CD4-positive, CD25-positive, alpha-beta regulatory T cell (primary cell): ENCODE measurements at regions not wholly inside any gene's neighbourhood (a gene's known extent, or its start where the extent isn't known, plus 50 kb on each side); places are given as distances from the start of the nearest gene placed in this dataset.

Source experiments
- ATAC-seq, 2 donors: fragments of 150-1000 bp; cut with Tn5 transposase; one replicate each; pipeline ENCODE4 v1.10.0; 2021; ENCODE audit warnings: low read depth in 2 of 2, moderate number of reproducible peaks in 2 of 2, moderate library complexity in 1 of 2
- DNase-seq, 3 donors: peaks; one replicate each; pipeline versions ENCODE4 v3.0.0 to v3.0.0-alpha.2; 2012 to 2022; ENCODE audit warnings: mixed read lengths in 1 of 3
- H3K27ac ChIP-seq: one replicate; pipeline ENCODE4 v1.7.0; 2013; ENCODE audit warnings: mild to moderate bottlenecking, low read length; ENCODE audit not compliant: insufficient read depth, poor library complexity, severe bottlenecking
- H3K27me3 ChIP-seq: one replicate; pipeline ENCODE4 v1.7.0; 2013; ENCODE audit warnings: low read length; ENCODE audit not compliant: control insufficient read depth, insufficient read depth
- H3K36me3 ChIP-seq: one replicate; pipeline ENCODE4 v1.7.0; 2013; ENCODE audit warnings: mild to moderate bottlenecking, low read length, moderate library complexity; ENCODE audit not compliant: control insufficient read depth, insufficient read depth
- H3K4me1 ChIP-seq: 2 replicates; pipeline ENCODE4 v1.7.0; 2013; ENCODE audit warnings: mild to moderate bottlenecking, low read length; ENCODE audit not compliant: insufficient read depth, control insufficient read depth, poor library complexity, severe bottlenecking
- H3K4me3 ChIP-seq: one replicate; pipeline ENCODE4 v1.7.0; 2013; ENCODE audit warnings: low read depth, mild to moderate bottlenecking, low read length, moderate library complexity
- H3K9me3 ChIP-seq, 2 experiments: 1 replicate in 1 of 2; 2 replicates in 1 of 2; pipeline ENCODE4 v1.7.0; 2013; ENCODE audit warnings: low read length in 2 of 2, mild to moderate bottlenecking in 1 of 2, moderate library complexity in 1 of 2; ENCODE audit not compliant: control insufficient read depth in 2 of 2
- H3K27ac Mint-ChIP-seq, 3 donors: one replicate each; pipeline ENCODE4 v1.8.0; 2020 to 2022; ENCODE audit warnings: mild to moderate bottlenecking in 3 of 3, mixed read lengths in 3 of 3, moderate library complexity in 2 of 3
- H3K27me3 Mint-ChIP-seq: one replicate; pipeline ENCODE4 v1.8.0; 2022; ENCODE audit warnings: mild to moderate bottlenecking, mixed read lengths
- H3K36me3 Mint-ChIP-seq: one replicate; pipeline ENCODE4 v1.8.0; 2020; ENCODE audit warnings: mixed read lengths
- H3K4me1 Mint-ChIP-seq, 4 donors: one replicate each; pipeline ENCODE4 v1.8.0; 2020 to 2022; ENCODE audit warnings: mixed read lengths in 4 of 4, mild to moderate bottlenecking in 1 of 4
- H3K4me3 Mint-ChIP-seq, 4 donors: one replicate each; pipeline ENCODE4 v1.8.0; 2020 to 2022; ENCODE audit warnings: mild to moderate bottlenecking in 4 of 4, mixed read lengths in 4 of 4, moderate library complexity in 3 of 4
- H3K9me3 Mint-ChIP-seq, 7 donors: one replicate each; pipeline ENCODE4 v1.8.0; 2020 to 2022; ENCODE audit warnings: mixed read lengths in 7 of 7, mild to moderate bottlenecking in 3 of 7, moderate library complexity in 2 of 7

- H3K27me3 ChIP-seq: no peaks in the 10 kb centered on the region
- Mint-ChIP-seq H3K36me3 (no peaks in the 10 kb centered on the region), H3K4me3 (peak overlapping the region in 2 of 4 donors; percentile 9 to 31), H3K9me3 (no peaks in the 10 kb centered on the region), H3K27ac (peak overlapping the region in 2 of 3 donors; percentile 88 to 95), H3K27me3 (peaks cover 9% of the 10 kb centered on the region), H3K4me1 (peaks cover 20 to 35% (median 28%) of the 10 kb centered on the region in 4 donors)
- peaks cover 25% of the 10 kb centered on the region for H3K4me1 ChIP-seq
- ATAC-seq: peak; percentile 91 to 92
- no peaks in the 10 kb centered on the region for H3K9me3 ChIP-seq
- no peaks in the 10 kb centered on the region for H3K36me3 ChIP-seq
- no peak overlapping the region for H3K27ac ChIP-seq
- DNase-seq: peak in 2 of 3 donors; percentile 69 to 74
- H3K4me3 ChIP-seq: peak overlapping the region; percentile 4
These were observed 84.6 kb upstream of the KLF13 start for GRCh38 chr15:31241888-31242522.

GRCh38 chr15:31243895-31244294 lies 82.7 kb upstream of the KLF13 start:
- Histone ChIP-seq H3K9me3 (no peaks in the 10 kb centered on the region), H3K27ac (no peak overlapping the region), H3K27me3 (no peaks in the 10 kb centered on the region), H3K4me3 (no peak overlapping the region), H3K4me1 (peaks cover 22% of the 10 kb centered on the region), H3K36me3 (no peaks in the 10 kb centered on the region)
- DNase-seq (no peak), ATAC-seq (no peak)
- peaks cover 9% of the 10 kb centered on the region for H3K27me3 Mint-ChIP-seq
- peaks cover 15 to 28% (median 20%) of the 10 kb centered on the region in 4 donors for H3K4me1 Mint-ChIP-seq
- H3K27ac Mint-ChIP-seq: no peak overlapping the region
- H3K36me3 Mint-ChIP-seq: no peaks in the 10 kb centered on the region
- no peak overlapping the region for H3K4me3 Mint-ChIP-seq
- H3K9me3 Mint-ChIP-seq: no peaks in the 10 kb centered on the region

- no peak overlapping the region for H3K27ac ChIP-seq
- no peaks in the 10 kb centered on the region for H3K27me3 ChIP-seq
- H3K36me3 Mint-ChIP-seq: no peaks in the 10 kb centered on the region
- H3K36me3 ChIP-seq: no peaks in the 10 kb centered on the region
- peak overlapping the region in 1 of 4 donors; percentile 66 for H3K4me3 Mint-ChIP-seq
- no peaks in the 10 kb centered on the region for H3K9me3 ChIP-seq
- peaks cover 9% of the 10 kb centered on the region for H3K27me3 Mint-ChIP-seq
- H3K27ac Mint-ChIP-seq: peak overlapping the region in 1 of 3 donors; percentile 36
- ATAC-seq (no peak), DNase-seq (no peak)
- peaks cover 14% of the 10 kb centered on the region for H3K4me1 ChIP-seq
- H3K4me1 Mint-ChIP-seq: peaks cover 8 to 17% (median 12%) of the 10 kb centered on the region in 4 donors
- H3K9me3 Mint-ChIP-seq: no peaks in the 10 kb centered on the region
- H3K4me3 ChIP-seq: no peak overlapping the region
These were observed 81.4 kb upstream of the KLF13 start for GRCh38 chr15:31245135-31245689.

- ATAC-seq (no peak), DNase-seq (no peak)
- Mint-ChIP-seq H3K27ac (no peak overlapping the region), H3K4me1 (peaks cover 8 to 14% (median 12%) of the 10 kb centered on the region in 4 donors), H3K4me3 (no peak overlapping the region), H3K36me3 (no peaks in the 10 kb centered on the region), H3K9me3 (no peaks in the 10 kb centered on the region), H3K27me3 (peaks cover 9% of the 10 kb centered on the region)
- peaks cover 14% of the 10 kb centered on the region for H3K4me1 ChIP-seq
- no peaks in the 10 kb centered on the region for H3K9me3 ChIP-seq
- no peak overlapping the region for H3K4me3 ChIP-seq
- no peaks in the 10 kb centered on the region for H3K36me3 ChIP-seq
- H3K27me3 ChIP-seq: no peaks in the 10 kb centered on the region
- H3K27ac ChIP-seq: no peak overlapping the region
These were observed 80.9 kb upstream of the KLF13 start for GRCh38 chr15:31245756-31246155.

GRCh38 chr15:31247404-31247803 lies 79.2 kb upstream of the KLF13 start:
- no peaks in the 10 kb centered on the region for H3K27me3 ChIP-seq
- H3K9me3 ChIP-seq: no peaks in the 10 kb centered on the region
- Mint-ChIP-seq H3K27ac (no peak overlapping the region), H3K9me3 (no peaks in the 10 kb centered on the region), H3K4me3 (no peak overlapping the region), H3K4me1 (peaks cover 0 to 8% (median 0%) of the 10 kb centered on the region in 4 donors), H3K36me3 (no peaks in the 10 kb centered on the region), H3K27me3 (peaks cover 16% of the 10 kb centered on the region)
- DNase-seq: no peak
- no peak for ATAC-seq
- no peaks in the 10 kb centered on the region for H3K36me3 ChIP-seq
- H3K4me1 ChIP-seq: peaks cover under 1% of the 10 kb centered on the region
- no peak overlapping the region for H3K4me3 ChIP-seq
- H3K27ac ChIP-seq: no peak overlapping the region

- Histone ChIP-seq H3K36me3 (no peaks in the 10 kb centered on the region), H3K4me3 (no peak overlapping the region), H3K27me3 (no peaks in the 10 kb centered on the region), H3K4me1 (no peaks in the 10 kb centered on the region), H3K9me3 (no peaks in the 10 kb centered on the region), H3K27ac (no peak overlapping the region)
- peaks cover 0 to 8% (median 0%) of the 10 kb centered on the region in 4 donors for H3K4me1 Mint-ChIP-seq
- peaks cover 22% of the 10 kb centered on the region for H3K27me3 Mint-ChIP-seq
- H3K27ac Mint-ChIP-seq: peak overlapping the region in 2 of 3 donors; percentile 11 to 74
- no peaks in the 10 kb centered on the region for H3K9me3 Mint-ChIP-seq
- no peak for ATAC-seq
- H3K36me3 Mint-ChIP-seq: no peaks in the 10 kb centered on the region
- no peak overlapping the region for H3K4me3 Mint-ChIP-seq
- no peak for DNase-seq
These were observed 78.4 kb upstream of the KLF13 start for GRCh38 chr15:31248263-31248662.

GRCh38 chr15:31248951-31249350 lies 77.7 kb upstream of the KLF13 start:
- Mint-ChIP-seq H3K36me3 (no peaks in the 10 kb centered on the region), H3K4me3 (no peak overlapping the region), H3K4me1 (peaks cover 0 to 8% (median 0%) of the 10 kb centered on the region in 4 donors), H3K9me3 (no peaks in the 10 kb centered on the region), H3K27ac (no peak overlapping the region), H3K27me3 (peaks cover 22% of the 10 kb centered on the region)
- H3K4me3 ChIP-seq: no peak overlapping the region
- no peak for DNase-seq
- no peaks in the 10 kb centered on the region for H3K4me1 ChIP-seq
- no peaks in the 10 kb centered on the region for H3K27me3 ChIP-seq
- H3K36me3 ChIP-seq: no peaks in the 10 kb centered on the region
- no peak for ATAC-seq
- no peaks in the 10 kb centered on the region for H3K9me3 ChIP-seq
- H3K27ac ChIP-seq: no peak overlapping the region

GRCh38 chr15:31250033-31250432 lies 76.6 kb upstream of the KLF13 start:
- Mint-ChIP-seq H3K9me3 (no peaks in the 10 kb centered on the region), H3K27me3 (peaks cover 25% of the 10 kb centered on the region), H3K4me1 (peaks cover 0 to 15% (median 4%) of the 10 kb centered on the region in 4 donors), H3K4me3 (no peak overlapping the region), H3K36me3 (no peaks in the 10 kb centered on the region), H3K27ac (no peak overlapping the region)
- Histone ChIP-seq H3K4me1 (no peaks in the 10 kb centered on the region), H3K36me3 (no peaks in the 10 kb centered on the region), H3K4me3 (no peak overlapping the region), H3K9me3 (no peaks in the 10 kb centered on the region), H3K27ac (no peak overlapping the region), H3K27me3 (no peaks in the 10 kb centered on the region)
- DNase-seq (no peak), ATAC-seq (no peak)
